HUES6 (cell line): ENCODE measurements at regions not wholly inside any gene's neighbourhood (a gene's known extent, or its start where the extent isn't known, plus 50 kb on each side); places are given as distances from the start of the nearest gene placed in this dataset.

ENCODE experiments used
- H3K27ac ChIP-seq: 2 replicates; pipeline ENCODE4 v1.7.0; 2013; ENCODE audit warnings: low read depth, mild to moderate bottlenecking, low read length, inconsistent platforms
- H3K27me3 ChIP-seq: 2 replicates; pipeline ENCODE4 v1.6.1; 2013; ENCODE audit warnings: low read length; ENCODE audit not compliant: control insufficient read depth, insufficient read depth
- H3K36me3 ChIP-seq: 2 replicates; pipeline ENCODE4 v1.6.1; 2013; ENCODE audit warnings: low read length; ENCODE audit not compliant: control insufficient read depth, insufficient read depth
- H3K4me1 ChIP-seq: 2 replicates; pipeline ENCODE4 v1.6.1; 2013; ENCODE audit warnings: low read length; ENCODE audit not compliant: control insufficient read depth, insufficient read depth
- H3K4me3 ChIP-seq: 2 replicates; pipeline ENCODE4 v1.5.1; 2013; ENCODE audit warnings: low read depth, low read length
- H3K9ac ChIP-seq: one replicate; pipeline ENCODE4 v1.6.1; 2013; ENCODE audit warnings: mild to moderate bottlenecking, low read length
- H3K9me3 ChIP-seq: 2 replicates; pipeline ENCODE4 v1.6.1; 2013; ENCODE audit warnings: low read depth, low read length; ENCODE audit not compliant: control insufficient read depth, insufficient read depth

GRCh38 chr10:131651674-131652437 is 249.0 kb upstream of the PPP2R2D start:
- Histone ChIP-seq H3K27me3 (no peaks in the 10 kb centered on the region; the same call in 1 of the 2 replicates), H3K4me1 (peaks cover 26% of the 10 kb centered on the region), H3K27ac (no peak overlapping the region), H3K9me3 (no peaks in the 10 kb centered on the region), H3K36me3 (no peaks in the 10 kb centered on the region), H3K9ac (no peak overlapping the region), H3K4me3 (peak overlapping the region; percentile 7; the same call in 1 of the 2 replicates)

GRCh38 chr10:131652438-131653139 is 248.2 kb upstream of the PPP2R2D start:
- H3K4me3 ChIP-seq, result 0 out of 2 replicates have a peak overlapping the region, but pooled peaks have one; percentile 7
- H3K9ac ChIP-seq, result no peak overlapping the region
- peaks cover 26% of the 10 kb centered on the region for H3K4me1 ChIP-seq
- no peak overlapping the region for H3K27ac ChIP-seq
- H3K27me3 ChIP-seq, result no peaks in the 10 kb centered on the region; the same call in 1 of the 2 replicates
- no peaks in the 10 kb centered on the region for H3K9me3 ChIP-seq
- no peaks in the 10 kb centered on the region for H3K36me3 ChIP-seq

GRCh38 chr10:131653140-131653539 is 247.7 kb upstream of the PPP2R2D start:
- H3K9ac ChIP-seq, result no peak overlapping the region

GRCh38 chr10:131653554-131654470 is 247.0 kb upstream of the PPP2R2D start:
- H3K4me3 ChIP-seq, result no peak overlapping the region
- H3K27ac ChIP-seq, result no peak overlapping the region
- no peaks in the 10 kb centered on the region for H3K9me3 ChIP-seq
- no peaks in the 10 kb centered on the region for H3K36me3 ChIP-seq
- H3K27me3 ChIP-seq, result no peaks in the 10 kb centered on the region; the same call in 1 of the 2 replicates
- H3K4me1 ChIP-seq, result peaks cover 26% of the 10 kb centered on the region
- H3K9ac ChIP-seq, result no peak overlapping the region

More at GRCh38 chr10:131653140-131653539, 247.7 kb upstream of the PPP2R2D start:
- no peak overlapping the region for H3K27ac ChIP-seq
- H3K36me3 ChIP-seq, result no peaks in the 10 kb centered on the region
- no peak overlapping the region for H3K4me3 ChIP-seq
- no peaks in the 10 kb centered on the region; the same call in 1 of the 2 replicates for H3K27me3 ChIP-seq
- H3K9me3 ChIP-seq, result no peaks in the 10 kb centered on the region
- H3K4me1 ChIP-seq, result peaks cover 26% of the 10 kb centered on the region

GRCh38 chr10:131654471-131655087 is 246.2 kb upstream of the PPP2R2D start:
- Histone ChIP-seq H3K9me3 (no peaks in the 10 kb centered on the region), H3K27me3 (no peaks in the 10 kb centered on the region; the same call in 1 of the 2 replicates), H3K9ac (no peak overlapping the region), H3K4me1 (peaks cover 26% of the 10 kb centered on the region), H3K4me3 (no peak overlapping the region), H3K36me3 (no peaks in the 10 kb centered on the region), H3K27ac (no peak overlapping the region)

- Histone ChIP-seq H3K9ac (no peak overlapping the region), H3K27me3 (no peaks in the 10 kb centered on the region; the same call in 1 of the 2 replicates), H3K4me3 (no peak overlapping the region), H3K27ac (no peak overlapping the region), H3K4me1 (peaks cover 26% of the 10 kb centered on the region), H3K9me3 (no peaks in the 10 kb centered on the region), H3K36me3 (no peaks in the 10 kb centered on the region)
These were observed 245.5 kb upstream of the PPP2R2D start for GRCh38 chr10:131655101-131655849.

GRCh38 chr10:131656009-131656408 is 244.8 kb upstream of the PPP2R2D start:
- Histone ChIP-seq H3K27ac (no peak overlapping the region), H3K4me1 (peaks cover 19% of the 10 kb centered on the region), H3K9ac (no peak overlapping the region), H3K27me3 (no peaks in the 10 kb centered on the region; the same call in 1 of the 2 replicates), H3K36me3 (no peaks in the 10 kb centered on the region), H3K4me3 (no peak overlapping the region), H3K9me3 (0 out of 2 replicates have a peak, but pooled peaks cover 2% of the 10 kb centered on the region)

- H3K36me3 ChIP-seq, result no peaks in the 10 kb centered on the region
- 0 out of 2 replicates have a peak, but pooled peaks cover 2% of the 10 kb centered on the region for H3K9me3 ChIP-seq
- H3K9ac ChIP-seq, result no peak overlapping the region
- H3K4me1 ChIP-seq, result peaks cover 15% of the 10 kb centered on the region
- no peaks in the 10 kb centered on the region; the same call in 1 of the 2 replicates for H3K27me3 ChIP-seq
- H3K27ac ChIP-seq, result no peak overlapping the region
- no peak overlapping the region for H3K4me3 ChIP-seq
These were observed 244.4 kb upstream of the PPP2R2D start for GRCh38 chr10:131656431-131656841.

- 0 out of 2 replicates have a peak, but pooled peaks cover 2% of the 10 kb centered on the region for H3K9me3 ChIP-seq
- H3K27ac ChIP-seq, result no peak overlapping the region
- no peaks in the 10 kb centered on the region; the same call in 1 of the 2 replicates for H3K27me3 ChIP-seq
- peaks cover 5% of the 10 kb centered on the region for H3K4me1 ChIP-seq
- no peak overlapping the region for H3K4me3 ChIP-seq
- no peak overlapping the region for H3K9ac ChIP-seq
- H3K36me3 ChIP-seq, result no peaks in the 10 kb centered on the region
These were observed 243.4 kb upstream of the PPP2R2D start for GRCh38 chr10:131657318-131657984.
